ENCODE measurements at regions not wholly inside any gene's neighbourhood (a gene's known extent, or its start where the extent isn't known, plus 50 kb on each side); places are given as distances from the start of the nearest gene placed in this dataset.

GRCh38 chr11:128407962-128408361 lies 179.4 kb downstream of the ETS1 start:
- no peak for DNase-seq (ENCODE audit: low spot score)
- no peak for ATAC-seq

- DNase-seq (ENCODE audit: low spot score) (no peak), ATAC-seq (no peak)
These were observed 181.4 kb downstream of the ETS1 start for GRCh38 chr11:128405714-128406662.

DNA sequence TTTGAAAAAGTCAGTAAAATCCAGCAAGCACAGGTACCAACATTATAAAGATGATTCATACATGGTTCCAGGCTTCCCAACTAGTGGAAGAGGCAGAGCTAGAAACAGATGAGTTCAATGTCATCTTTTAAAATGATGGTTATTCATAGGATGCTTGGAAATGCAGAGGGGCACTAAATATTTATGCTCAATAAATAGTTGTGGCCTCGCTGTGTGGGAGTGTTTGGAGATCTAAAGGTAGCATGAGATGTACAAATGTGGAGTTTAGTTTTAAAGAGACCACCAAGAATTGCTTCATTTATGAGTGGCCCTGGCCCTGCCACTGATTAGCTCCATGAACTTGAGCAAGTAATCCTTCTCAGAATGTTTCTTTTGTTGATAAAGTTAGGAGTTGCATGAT lies 182.2 kb downstream of the ETS1 start:
- no peak for ATAC-seq
- DNase-seq (ENCODE audit: low spot score): no peak

DNA sequence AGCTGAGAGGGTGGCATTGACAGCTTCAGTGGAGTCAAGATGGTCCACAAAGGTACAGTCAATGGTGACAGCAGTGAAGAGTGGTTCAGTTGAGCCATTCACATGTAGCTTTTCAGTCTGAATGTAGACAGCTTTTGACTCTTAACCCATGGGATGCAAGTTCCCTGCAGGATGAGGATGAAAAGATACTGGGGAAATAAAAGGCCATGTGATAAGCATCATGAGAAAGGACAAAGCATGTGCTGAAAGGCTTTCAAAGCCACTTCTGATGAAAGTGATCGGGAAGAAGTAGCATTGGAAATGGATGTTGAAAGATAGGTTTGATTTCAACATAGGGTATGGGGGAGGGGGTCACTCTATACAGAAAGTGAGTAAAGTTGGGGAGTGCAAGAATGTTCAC lies 182.9 kb downstream of the ETS1 start:
- no peak for ATAC-seq
- no peak for DNase-seq (ENCODE audit: low spot score)

DNA sequence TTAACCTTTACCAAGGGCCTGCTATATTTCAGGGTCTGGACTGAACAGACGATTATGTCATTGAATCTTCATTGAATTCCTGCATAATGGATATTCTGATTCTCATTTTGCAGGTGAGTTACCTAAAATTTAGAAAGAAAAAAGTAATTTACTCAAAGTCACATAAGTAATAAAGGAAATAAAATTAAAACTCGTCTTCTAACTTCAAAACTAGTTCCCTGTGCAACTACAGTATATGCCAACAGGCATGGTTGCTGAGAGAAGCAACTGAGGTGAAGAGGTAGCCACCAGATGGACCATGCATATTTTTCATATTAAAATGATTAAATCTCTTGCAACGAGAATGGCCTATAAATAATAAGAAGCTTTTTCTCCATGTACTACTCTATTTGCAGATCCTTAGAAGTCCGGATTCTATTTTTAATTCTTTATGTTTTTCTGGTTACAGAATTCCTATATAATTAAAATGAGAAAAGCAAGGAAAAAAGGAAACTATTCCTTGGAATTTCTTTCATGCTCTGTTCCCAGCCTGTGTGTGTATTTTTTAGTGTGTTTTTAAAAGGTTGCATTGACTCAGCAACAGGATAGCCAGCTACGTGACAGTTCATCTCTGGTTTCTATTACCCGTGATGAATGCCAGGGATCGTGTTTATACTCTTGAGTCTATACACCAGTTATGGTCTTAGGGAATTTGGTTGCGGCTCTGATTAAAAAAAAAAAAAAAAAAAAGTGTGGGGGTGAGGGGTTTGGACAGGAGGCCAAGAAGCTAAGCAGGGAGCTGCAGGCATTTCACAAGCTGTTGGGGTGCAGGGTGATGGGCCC lies 186.8 kb downstream of the ETS1 start:
- no peak for ATAC-seq
- no peak for DNase-seq (ENCODE audit: low spot score)

DNA sequence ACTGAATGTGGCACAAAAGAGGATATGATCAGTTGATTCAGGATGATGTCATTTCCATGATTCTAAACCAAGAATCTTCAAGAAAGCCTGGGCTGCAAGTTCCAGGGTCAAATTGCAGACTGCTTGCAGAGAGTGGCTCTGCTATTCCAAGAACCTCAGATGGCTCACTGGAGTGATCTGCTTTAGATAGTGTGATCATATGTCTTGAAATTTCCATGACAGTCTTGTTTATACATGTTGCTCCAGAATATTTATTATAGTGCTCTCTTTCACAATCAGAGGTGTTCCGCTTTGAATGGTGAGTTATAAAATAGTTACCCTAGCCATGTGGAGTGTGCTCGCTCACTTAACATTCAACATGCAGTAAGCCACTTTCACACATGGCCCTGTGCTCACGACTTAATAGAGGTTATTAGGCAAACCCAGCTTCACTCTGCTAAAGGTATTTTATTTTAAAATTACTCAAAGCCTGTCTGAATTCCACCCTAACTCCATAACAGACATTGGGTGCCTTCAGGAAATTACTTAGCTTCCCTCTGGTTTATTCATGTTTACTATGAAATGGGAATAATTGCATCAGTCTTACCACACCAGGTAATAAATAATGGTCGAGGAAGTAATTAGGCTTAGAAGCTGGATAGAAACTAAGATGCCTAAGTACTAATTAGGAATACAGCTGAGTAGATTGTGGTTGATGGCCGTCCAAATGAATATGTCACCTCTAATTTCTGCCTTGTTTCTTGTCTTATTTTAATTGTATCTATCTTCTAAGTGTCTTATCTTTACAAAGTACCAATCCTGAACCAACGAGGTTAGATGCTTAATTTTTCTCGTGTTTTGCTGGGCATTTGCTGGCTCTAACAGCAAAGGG lies 187.9 kb downstream of the ETS1 start:
- DNase-seq (ENCODE audit: low spot score) (no peak), ATAC-seq (no peak)

GRCh38 chr11:128398517-128399250 lies 188.7 kb downstream of the ETS1 start:
- DNase-seq (ENCODE audit: low spot score) (no peak), ATAC-seq (no peak)

GRCh38 chr11:128397362-128397761 lies 190.0 kb downstream of the ETS1 start:
- no peak for ATAC-seq
- DNase-seq (ENCODE audit: low spot score): no peak

GRCh38 chr11:128394431-128395089 lies 192.8 kb downstream of the ETS1 start:
- no peak for DNase-seq (ENCODE audit: low spot score)
- no peak for ATAC-seq

- no peak for DNase-seq (ENCODE audit: low spot score)
These were observed 195.1 kb downstream of the ETS1 start for GRCh38 chr11:128392259-128392658.

DNA sequence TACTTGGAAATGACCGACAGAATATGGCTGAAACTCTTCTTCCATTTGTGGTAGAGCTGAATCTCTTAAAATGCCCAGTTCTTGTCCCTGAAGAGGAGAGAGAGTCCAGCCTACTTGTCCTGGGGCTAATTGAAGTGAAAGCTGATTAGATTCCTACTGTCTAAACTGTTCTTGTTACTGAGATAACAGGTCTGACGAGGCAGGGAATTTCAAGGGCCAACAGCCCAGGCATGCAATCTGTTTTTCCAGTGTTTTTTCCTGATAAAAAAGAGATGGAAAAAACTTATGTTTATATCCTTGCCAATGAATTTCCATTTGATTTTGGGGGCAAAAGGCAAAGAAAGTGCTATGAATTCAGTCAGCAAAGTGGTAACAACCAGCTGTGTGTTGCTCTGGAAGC lies 195.5 kb downstream of the ETS1 start:
- no peak for DNase-seq (ENCODE audit: low spot score)
- ATAC-seq: no peak

More at GRCh38 chr11:128392259-128392658, 195.1 kb downstream of the ETS1 start:
- no peak for ATAC-seq

GRCh38 chr11:128390246-128390645 lies 197.1 kb downstream of the ETS1 start:
- no peak for DNase-seq (ENCODE audit: low spot score)
- no peak for ATAC-seq

GRCh38 chr11:128389461-128389976 lies 197.8 kb downstream of the ETS1 start:
- DNase-seq (ENCODE audit: low spot score) (no peak), ATAC-seq (peak; percentile 44)

DNA sequence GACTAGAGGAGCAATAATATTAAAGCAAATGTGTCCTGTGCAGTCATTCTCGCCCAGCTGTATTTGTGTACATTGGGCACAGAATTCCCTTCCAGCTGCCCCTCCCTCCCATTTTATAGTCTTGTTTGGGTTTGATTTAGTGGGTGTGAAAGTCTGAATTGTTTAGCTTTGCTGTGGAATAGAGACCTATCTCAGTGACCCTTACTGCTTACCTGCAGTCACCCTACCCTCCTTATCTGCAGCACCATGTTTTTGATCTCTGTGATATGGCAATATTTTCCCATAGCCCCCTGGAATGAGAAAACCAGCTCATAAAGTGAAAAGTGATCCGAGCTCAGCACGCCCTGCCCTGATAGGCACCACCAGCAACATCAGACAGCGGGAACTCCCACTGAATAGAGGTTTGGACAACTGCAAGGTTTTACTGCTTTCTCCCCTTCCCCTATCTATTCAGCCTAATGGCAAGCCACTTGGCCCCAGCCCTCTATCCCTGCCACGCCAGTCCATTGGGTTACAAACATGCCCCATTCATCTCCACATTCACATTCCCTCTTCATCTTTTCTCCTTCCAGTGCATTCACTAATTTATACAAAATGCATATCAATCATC lies 199.0 kb downstream of the ETS1 start:
- ATAC-seq: no peak
- DNase-seq (ENCODE audit: low spot score): no peak

DNA sequence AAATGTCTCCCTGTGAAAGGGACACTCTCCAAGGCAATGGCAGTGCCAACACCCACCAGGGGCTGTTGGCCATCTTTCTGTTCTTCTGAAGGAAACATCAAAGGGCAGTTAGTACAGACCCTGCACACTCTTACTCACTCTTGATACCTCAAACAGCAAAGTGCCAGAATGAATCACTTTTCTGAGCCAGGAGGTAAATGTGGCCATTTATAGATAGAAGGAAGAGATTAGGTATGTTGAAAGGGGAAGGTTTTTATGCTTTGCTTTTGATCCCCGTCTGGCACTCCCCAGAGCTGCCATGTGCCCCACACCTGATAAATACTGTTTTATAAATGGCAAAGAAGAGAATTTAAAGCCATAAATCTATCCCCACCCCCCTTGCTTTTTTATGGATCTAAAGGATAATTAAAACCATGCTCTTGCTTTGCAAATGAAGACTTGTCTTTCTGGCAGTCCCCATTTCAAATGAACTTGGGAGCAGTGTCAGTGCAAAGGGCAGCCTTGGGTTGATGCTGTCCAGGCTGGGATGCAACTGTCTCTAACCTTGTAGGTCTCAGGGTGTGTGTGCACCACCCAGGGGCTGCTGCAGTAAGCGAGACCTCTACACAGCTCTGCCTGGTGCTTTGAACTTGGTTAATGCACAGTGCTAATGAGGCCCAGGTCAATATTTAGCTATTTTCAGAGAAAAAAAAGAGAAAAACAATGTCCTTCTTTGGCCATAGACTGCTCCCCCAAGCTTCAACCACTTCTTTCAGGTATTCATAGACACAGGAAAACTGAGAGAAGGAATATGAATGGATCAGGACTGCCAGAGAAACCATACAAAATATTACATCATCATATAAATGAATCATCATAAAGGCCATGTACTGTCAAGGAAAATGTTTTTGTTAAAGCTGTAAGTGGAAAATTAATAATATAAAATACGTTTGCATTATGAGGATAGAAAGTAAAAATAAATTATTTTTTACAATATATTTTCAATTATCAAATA lies 207.5 kb downstream of the ETS1 start:
- ATAC-seq (no peak), DNase-seq (ENCODE audit: low spot score) (no peak)

GRCh38 chr11:128375961-128376360 lies 211.4 kb downstream of the ETS1 start:
- DNase-seq (ENCODE audit: low spot score): no peak
- ATAC-seq: no peak

DNA sequence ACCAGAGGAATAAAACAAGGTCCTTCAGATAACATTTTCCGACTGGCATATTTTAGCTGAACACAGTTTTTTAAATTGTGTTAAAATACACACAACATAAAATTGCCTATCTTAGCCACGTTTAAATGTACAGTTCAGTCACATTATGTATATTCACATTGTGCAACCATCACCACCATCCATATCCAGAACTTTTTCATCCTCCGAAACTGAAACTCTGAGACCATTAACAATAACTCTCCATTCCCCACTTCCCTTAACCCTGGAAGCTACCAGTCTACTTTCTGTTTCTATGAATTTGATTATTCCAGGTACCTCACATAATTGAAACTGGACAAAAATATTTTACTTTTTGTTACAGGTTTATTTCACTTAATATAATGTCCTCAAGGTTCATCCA lies 213.3 kb downstream of the ETS1 start:
- DNase-seq (ENCODE audit: low spot score): no peak
- no peak for ATAC-seq

GRCh38 chr11:128372977-128373376 lies 214.4 kb downstream of the ETS1 start:
- DNase-seq (ENCODE audit: low spot score) (no peak), ATAC-seq (no peak)
